NT2/D1 (cell line): ENCODE measurements at regions not wholly inside any gene's neighbourhood (a gene's known extent, or its start where the extent isn't known, plus 50 kb on each side); places are given as distances from the start of the nearest gene placed in this dataset.

Experiments
- DNase-seq: peaks from one replicate; pipeline ENCODE4 v3.0.0-alpha.2; 2011; ENCODE audit warnings: low read depth, low spot score
- H3K27me3 ChIP-seq: 2 replicates; pipeline ENCODE4 v1.6.0; 2011; ENCODE audit warnings: mild to moderate bottlenecking; ENCODE audit not compliant: insufficient read length, insufficient read depth
- H3K36me3 ChIP-seq: 2 replicates; pipeline ENCODE4 v1.6.1; 2011; ENCODE audit warnings: mild to moderate bottlenecking, low read length, mixed read lengths; ENCODE audit not compliant: insufficient read depth, insufficient read length
- H3K4me1 ChIP-seq: 2 replicates; pipeline ENCODE4 v1.5.1; 2011; ENCODE audit not compliant: insufficient read depth, insufficient read length
- H3K4me3 ChIP-seq: 2 replicates; pipeline ENCODE4 v1.5.1; 2011; ENCODE audit warnings: low read depth; ENCODE audit not compliant: insufficient read length
- H3K9ac ChIP-seq: 2 replicates; pipeline ENCODE4 v1.6.0; 2011; ENCODE audit warnings: low read depth; ENCODE audit not compliant: insufficient read length
- H3K9me3 ChIP-seq: 2 replicates; pipeline ENCODE4 v1.5.1; 2011; ENCODE audit warnings: mild to moderate bottlenecking, low read length; ENCODE audit not compliant: insufficient read depth
- SUZ12 ChIP-seq: IDR thresholded peaks from 2 replicates; pipeline ENCODE4 v1.6.1; 2011; ENCODE audit not compliant: insufficient read length, insufficient read depth; ENCODE audit errors: extremely low read depth
- YY1 ChIP-seq: IDR thresholded peaks from 2 replicates; pipeline ENCODE4 v1.6.1; 2011; ENCODE audit not compliant: insufficient read length, insufficient read depth
- ZNF274 ChIP-seq: IDR thresholded peaks from 2 replicates; pipeline ENCODE4 v1.6.1; 2011; ENCODE audit warnings: mild to moderate bottlenecking, low read depth, low read length

DNA sequence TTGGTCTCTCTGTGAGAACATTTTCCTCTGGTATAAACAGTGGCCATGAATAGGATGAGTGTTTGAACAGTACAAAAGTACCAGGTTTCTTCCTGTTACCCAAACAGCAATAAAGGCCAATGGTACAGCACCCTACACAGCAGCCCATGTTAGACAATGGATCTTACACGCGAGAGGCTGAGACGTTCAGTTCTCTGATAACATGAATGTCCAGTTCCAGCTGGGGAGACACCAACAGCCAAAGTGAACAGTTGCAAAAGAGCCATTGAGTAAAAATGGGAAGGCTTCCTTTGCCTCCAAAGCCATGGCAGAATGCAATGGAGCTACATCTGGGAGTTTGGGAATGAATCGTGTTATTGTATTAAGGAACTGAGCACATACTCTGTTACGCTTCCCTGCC is 246.8 kb upstream of the SGK1 start:
- H3K27me3 ChIP-seq = no peaks in the 10 kb centered on the region
- no peaks in the 10 kb centered on the region for H3K36me3 ChIP-seq
- no peak overlapping the region for H3K4me3 ChIP-seq
- H3K9ac ChIP-seq = no peak overlapping the region
- H3K4me1 ChIP-seq = no peaks in the 10 kb centered on the region
- no peak for DNase-seq
- no peaks in the 10 kb centered on the region for H3K9me3 ChIP-seq
- no peak for TF ChIP-seq ZNF274
- TF ChIP-seq SUZ12 = no peak
- no peak for TF ChIP-seq YY1

DNA sequence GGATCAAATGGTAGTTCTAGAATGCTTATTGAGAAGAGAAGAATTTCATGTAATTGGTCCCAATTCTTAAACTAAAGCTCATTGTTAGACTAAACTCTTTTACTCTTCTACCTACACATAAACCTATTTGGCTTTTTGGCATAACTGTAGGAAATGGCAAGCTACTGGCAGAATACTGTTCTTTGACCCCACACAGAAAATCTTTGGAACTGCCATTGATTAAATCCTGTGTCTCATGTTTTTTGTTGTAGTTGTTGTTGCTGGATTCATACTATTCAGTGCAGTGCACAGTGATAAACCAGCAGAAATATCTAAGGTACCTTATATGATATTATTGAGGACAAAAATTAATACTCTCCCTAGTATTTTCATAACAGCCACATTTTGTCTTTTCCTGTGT is 242.1 kb upstream of the SGK1 start:
- TF ChIP-seq SUZ12 (no peak), YY1 (no peak), ZNF274 (no peak)
- no peak for DNase-seq
- Histone ChIP-seq H3K9ac (no peak overlapping the region), H3K27me3 (no peaks in the 10 kb centered on the region), H3K4me1 (no peaks in the 10 kb centered on the region), H3K4me3 (no peak overlapping the region), H3K36me3 (no peaks in the 10 kb centered on the region), H3K9me3 (no peaks in the 10 kb centered on the region)

DNA sequence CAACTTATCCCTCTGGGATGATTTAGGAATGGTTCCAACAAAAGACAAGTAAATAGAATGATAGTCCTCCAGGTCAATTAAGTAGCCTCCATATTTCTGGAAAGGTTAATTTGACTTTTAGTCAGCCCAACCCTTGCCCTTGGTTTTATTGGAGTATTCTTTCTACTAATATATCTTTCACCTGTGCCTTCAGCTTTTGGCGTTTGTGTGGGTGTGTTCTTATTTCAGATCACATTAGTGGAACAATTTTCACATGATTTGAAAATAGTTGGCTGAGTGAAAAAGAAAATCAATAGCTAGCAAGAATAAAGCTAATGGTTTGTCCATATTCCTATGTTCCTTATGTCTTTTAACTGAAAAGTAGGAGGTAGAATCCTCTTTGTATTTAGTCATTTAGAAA is 239.6 kb upstream of the SGK1 start:
- DNase-seq = no peak
- Histone ChIP-seq H3K9ac (no peak overlapping the region), H3K4me1 (no peaks in the 10 kb centered on the region), H3K27me3 (no peaks in the 10 kb centered on the region), H3K9me3 (no peaks in the 10 kb centered on the region), H3K36me3 (no peaks in the 10 kb centered on the region), H3K4me3 (no peak overlapping the region)
- TF ChIP-seq SUZ12 = no peak
- no peak for TF ChIP-seq ZNF274
- no peak for TF ChIP-seq YY1

DNA sequence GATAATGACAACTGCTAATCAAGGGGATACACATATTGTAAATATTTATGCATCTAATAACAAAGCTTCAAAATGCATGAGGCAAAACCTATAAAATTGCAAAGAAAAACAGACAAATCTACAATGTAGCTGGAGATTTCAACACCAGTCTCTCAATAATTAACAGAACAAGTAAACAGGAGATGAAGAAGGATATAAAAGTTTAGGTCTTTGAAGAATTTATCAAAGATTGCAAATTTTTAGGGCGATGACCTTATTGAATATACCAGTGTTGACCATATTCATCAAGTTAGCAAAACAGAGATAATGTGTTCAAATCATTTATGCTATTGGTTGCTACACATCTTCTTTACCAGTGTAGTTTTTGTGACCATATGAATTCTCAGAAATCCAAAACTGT is 237.8 kb upstream of the SGK1 start:
- no peak for DNase-seq

DNA sequence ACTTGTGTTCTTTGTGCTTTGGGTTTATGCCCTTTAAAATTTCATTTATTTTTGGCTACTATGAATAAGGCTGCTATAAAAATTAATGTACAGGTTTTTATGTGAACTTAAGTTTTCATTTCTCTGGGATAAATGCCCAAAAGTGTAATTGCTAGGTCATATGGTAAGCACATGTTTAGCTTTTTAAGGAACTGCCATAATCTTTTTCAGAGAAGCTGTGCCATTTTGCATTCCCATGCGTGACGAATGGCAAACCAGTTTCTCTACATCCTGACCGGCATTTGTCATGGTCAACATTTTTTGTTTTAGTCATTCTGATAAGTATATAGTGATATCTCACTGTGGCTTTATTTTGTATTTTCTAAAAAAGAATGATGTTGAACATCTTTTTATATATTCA is 236.0 kb upstream of the SGK1 start:
- H3K27me3 ChIP-seq = no peaks in the 10 kb centered on the region
- no peaks in the 10 kb centered on the region for H3K9me3 ChIP-seq
- H3K9ac ChIP-seq = no peak overlapping the region
- H3K4me3 ChIP-seq = no peak overlapping the region
- no peaks in the 10 kb centered on the region for H3K4me1 ChIP-seq
- no peak for TF ChIP-seq YY1
- no peak for TF ChIP-seq SUZ12
- TF ChIP-seq ZNF274 = no peak
- no peak for DNase-seq
- H3K36me3 ChIP-seq = no peaks in the 10 kb centered on the region

More for the DNA sequence above, 237.8 kb upstream of the SGK1 start:
- Histone ChIP-seq H3K4me1 (no peaks in the 10 kb centered on the region), H3K4me3 (no peak overlapping the region), H3K9me3 (no peaks in the 10 kb centered on the region), H3K9ac (no peak overlapping the region), H3K27me3 (no peaks in the 10 kb centered on the region), H3K36me3 (no peaks in the 10 kb centered on the region)
- TF ChIP-seq SUZ12 = no peak
- no peak for TF ChIP-seq YY1
- no peak for TF ChIP-seq ZNF274

DNA sequence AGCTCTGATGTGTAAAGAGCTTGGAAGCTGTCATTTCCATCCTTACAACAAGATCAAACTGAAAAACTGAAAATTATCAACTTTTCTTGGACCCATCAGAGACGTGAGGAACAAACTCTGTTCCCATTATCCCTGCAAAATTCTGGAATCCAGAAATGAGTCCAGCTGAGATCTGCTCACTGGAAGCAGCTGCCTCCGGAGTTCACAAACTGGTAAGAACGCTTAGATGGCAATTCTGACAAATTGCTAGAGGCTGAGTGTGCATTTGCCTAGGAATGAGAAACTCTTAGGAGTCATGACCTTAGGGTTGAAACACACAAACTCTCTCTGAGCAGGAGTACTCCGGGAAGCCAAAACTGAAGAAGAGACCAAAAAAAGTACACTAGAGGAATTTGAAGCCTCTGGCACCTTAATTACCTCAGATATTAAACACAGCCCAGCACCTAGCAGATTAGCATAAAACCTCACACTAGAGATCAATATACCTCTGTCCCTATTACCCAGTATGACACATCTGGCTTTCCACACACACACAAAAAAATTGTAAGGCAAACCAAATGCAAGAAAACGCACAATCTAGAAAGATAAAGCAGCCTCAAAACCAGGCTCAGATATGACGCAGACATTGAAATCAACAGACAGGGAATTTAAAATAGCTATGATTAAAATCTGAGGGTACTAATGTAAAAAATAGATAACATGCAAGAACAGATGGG is 233.5 kb upstream of the SGK1 start:
- no peak for DNase-seq
- Histone ChIP-seq H3K4me3 (no peak overlapping the region), H3K9ac (no peak overlapping the region), H3K4me1 (no peaks in the 10 kb centered on the region), H3K9me3 (no peaks in the 10 kb centered on the region), H3K36me3 (no peaks in the 10 kb centered on the region), H3K27me3 (no peaks in the 10 kb centered on the region)
- TF ChIP-seq SUZ12 (no peak), YY1 (no peak), ZNF274 (no peak)

DNA sequence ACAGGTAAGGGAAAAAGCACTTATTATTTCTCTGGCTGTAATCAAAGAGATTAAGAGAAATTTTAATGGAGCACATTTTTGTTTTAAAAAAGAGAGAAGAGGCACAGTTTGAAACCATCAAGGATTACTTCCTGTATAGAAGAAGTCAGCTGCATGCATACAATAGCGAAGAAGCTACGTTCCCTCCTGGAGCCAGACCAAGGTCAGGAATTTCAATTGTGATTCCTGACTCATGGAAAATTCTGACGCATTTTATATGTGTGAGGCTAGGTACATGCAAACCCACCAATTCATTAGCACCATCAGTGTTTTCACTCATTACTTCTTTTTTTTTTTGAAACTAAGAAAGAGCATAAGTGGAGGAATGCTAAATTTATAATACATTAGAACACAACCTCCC is 232.7 kb upstream of the SGK1 start:
- TF ChIP-seq SUZ12 = no peak
- no peak for TF ChIP-seq ZNF274
- no peak for TF ChIP-seq YY1
- Histone ChIP-seq H3K9me3 (no peaks in the 10 kb centered on the region), H3K4me1 (no peaks in the 10 kb centered on the region), H3K36me3 (no peaks in the 10 kb centered on the region), H3K4me3 (no peak overlapping the region), H3K27me3 (no peaks in the 10 kb centered on the region), H3K9ac (no peak overlapping the region)
- no peak for DNase-seq

DNA sequence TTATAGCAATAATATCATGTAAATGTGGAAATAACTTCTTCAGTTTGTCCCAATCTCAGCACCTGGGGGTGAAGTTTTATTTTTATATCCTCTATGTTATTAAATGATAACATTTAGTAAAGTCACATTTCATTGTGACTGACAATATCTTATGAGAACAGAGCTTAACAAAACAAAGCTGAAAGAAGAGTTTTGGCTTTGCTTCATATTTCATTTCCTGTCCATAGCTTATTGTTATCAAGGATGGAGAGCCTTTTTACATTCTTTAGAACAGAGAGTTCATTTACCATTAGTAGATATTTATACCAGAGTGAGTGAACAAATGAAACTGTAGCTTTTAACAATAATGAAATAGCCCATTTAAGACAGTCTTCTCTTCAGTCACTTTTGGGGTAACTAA is 231.9 kb upstream of the SGK1 start:
- no peak for DNase-seq
- Histone ChIP-seq H3K36me3 (no peaks in the 10 kb centered on the region), H3K9me3 (no peaks in the 10 kb centered on the region), H3K27me3 (no peaks in the 10 kb centered on the region), H3K4me1 (no peaks in the 10 kb centered on the region), H3K9ac (no peak overlapping the region), H3K4me3 (no peak overlapping the region)
- no peak for TF ChIP-seq ZNF274
- no peak for TF ChIP-seq YY1
- no peak for TF ChIP-seq SUZ12
